ENCODE measurements at regions not wholly inside any gene's neighbourhood (a gene's known extent, or its start where the extent isn't known, plus 50 kb on each side); places are given as distances from the start of the nearest gene placed in this dataset.

DNA sequence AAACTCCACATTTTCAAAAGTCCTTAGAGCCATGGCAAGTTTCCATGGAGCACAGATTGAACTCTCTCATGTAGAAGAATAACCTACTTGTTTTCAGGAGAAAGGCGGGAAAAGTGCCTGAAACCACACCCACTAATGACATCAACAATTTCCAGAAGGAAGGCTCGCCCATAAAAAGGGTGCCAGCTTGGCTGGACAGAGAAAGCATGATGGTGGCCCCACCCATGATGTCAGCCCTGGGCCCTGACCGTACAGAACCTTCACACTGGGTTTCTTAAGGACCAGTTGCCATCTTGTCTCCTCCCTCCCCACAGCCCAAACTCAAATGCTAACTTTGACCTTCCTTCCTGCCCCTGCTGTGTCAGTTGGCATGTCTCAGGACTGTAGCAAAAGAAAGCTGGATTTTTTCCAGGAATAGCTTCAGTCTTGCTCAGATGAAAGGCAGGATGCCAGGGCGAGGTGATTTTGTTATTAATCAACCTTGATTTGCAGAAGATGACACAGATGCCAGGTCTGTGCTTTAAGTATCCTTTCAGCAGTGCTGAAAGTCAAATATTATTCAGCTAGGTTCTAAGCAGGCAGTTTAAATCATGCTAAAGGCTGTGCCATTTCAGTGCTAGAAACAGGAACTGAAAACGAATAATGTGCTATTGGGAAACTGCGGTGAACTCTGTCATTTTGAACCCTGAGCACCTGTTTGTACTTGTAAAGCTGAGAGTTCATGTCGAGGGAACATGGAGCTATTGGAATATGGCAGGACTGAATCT, 89.5 kb upstream of the RFC3 start:
- peak overlapping the region; percentile 73 for H3K27ac ChIP-seq
- POLR2A ChIA-PET (ENCODE audit: low non-redundant PET), result interaction anchor here (0.6 kb wide), 1 partner anchor 186 kb away, joined by 3 read pairs; no protein-coding TSS in a partner anchor
- DNase-seq (ENCODE audit: low spot score), result peak; percentile 20
- TF ChIP-seq, protein P1, sequence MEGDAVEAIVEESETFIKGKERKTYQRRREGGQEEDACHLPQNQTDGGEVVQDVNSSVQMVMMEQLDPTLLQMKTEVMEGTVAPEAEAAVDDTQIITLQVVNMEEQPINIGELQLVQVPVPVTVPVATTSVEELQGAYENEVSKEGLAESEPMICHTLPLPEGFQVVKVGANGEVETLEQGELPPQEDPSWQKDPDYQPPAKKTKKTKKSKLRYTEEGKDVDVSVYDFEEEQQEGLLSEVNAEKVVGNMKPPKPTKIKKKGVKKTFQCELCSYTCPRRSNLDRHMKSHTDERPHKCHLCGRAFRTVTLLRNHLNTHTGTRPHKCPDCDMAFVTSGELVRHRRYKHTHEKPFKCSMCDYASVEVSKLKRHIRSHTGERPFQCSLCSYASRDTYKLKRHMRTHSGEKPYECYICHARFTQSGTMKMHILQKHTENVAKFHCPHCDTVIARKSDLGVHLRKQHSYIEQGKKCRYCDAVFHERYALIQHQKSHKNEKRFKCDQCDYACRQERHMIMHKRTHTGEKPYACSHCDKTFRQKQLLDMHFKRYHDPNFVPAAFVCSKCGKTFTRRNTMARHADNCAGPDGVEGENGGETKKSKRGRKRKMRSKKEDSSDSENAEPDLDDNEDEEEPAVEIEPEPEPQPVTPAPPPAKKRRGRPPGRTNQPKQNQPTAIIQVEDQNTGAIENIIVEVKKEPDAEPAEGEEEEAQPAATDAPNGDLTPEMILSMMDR (conservative IDR thresholded peaks at IDR 0.05; ENCODE audit: low read depth), result no peak
- CTCF ChIA-PET, result no interaction called here

DNA sequence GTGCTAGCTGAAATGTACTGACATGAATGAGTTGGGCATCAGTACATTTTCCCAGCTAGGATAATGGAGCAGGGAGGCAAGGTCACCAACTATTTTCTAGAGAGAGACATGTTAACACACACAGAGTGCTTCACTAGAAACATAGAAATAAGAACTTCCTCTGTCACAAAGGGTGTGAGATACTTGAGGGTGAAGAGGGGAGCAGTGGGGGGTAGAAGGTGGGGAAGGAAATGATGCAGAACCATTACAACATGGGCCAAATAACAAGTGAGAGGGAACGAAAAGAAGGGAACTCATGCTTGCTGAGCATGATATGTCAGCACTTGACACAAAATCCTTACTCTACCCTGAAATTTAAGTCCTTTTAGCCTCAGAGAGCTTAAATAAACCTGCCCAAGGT, 87.8 kb upstream of the RFC3 start:
- no peak for DNase-seq (ENCODE audit: low spot score)
- ChIA-PET POLR2A (ENCODE audit: low non-redundant PET) (no interaction called here), CTCF (no interaction called here)
- TF ChIP-seq, protein P1 (conservative IDR thresholded peaks at IDR 0.05; ENCODE audit: low read depth), result no peak
- no peak overlapping the region for H3K27ac ChIP-seq

DNA sequence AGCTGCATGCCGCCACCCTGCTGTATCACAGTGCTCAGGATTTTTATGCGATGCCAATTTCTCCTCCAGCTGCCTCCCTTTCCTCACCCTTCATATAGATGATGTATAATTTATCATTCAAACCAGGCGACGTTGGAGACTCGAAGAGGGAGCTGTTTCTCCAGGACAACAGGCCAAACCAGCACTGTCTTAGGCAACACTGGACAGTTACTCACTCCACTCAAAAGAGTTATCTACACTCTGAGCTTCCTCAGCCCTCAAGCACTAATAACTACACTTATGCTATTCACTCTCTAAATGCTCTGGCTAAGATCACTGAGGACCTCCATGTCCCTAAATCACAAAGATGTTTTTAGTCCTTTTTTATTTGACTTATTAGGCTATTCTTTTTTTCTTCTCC, 87.3 kb upstream of the RFC3 start:
- POLR2A ChIA-PET (ENCODE audit: low non-redundant PET), result no interaction called here
- no peak for DNase-seq (ENCODE audit: low spot score)
- H3K27ac ChIP-seq, result no peak overlapping the region
- CTCF ChIA-PET, result interaction anchor here (0.7 kb wide), 1 partner anchor 247 kb away, joined by 3 read pairs; no protein-coding TSS in a partner anchor
- TF ChIP-seq, protein P1 (conservative IDR thresholded peaks at IDR 0.05; ENCODE audit: low read depth), result no peak

DNA sequence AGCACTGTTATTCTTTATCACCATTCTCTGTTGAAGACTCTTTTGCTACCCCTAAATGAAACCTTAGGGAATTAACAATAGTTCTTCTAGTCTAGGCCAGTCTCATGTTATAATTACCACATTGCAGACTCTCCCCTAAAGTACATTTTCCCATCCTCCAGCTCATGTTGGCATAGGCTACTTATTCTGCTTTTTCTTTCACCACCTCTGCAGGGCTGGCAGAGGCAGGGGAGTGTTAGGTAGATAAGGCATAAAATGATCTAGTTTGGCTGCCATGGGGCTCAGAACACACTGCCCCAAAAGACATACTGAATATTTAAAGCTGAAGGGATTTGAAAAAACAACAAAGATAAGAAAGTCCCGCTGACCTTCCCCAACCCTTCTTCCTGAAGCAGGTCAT, 82.7 kb upstream of the RFC3 start:
- H3K27ac ChIP-seq, result no peak overlapping the region
- TF ChIP-seq, protein P1 (conservative IDR thresholded peaks at IDR 0.05; ENCODE audit: low read depth), result no peak
- ChIA-PET POLR2A (ENCODE audit: low non-redundant PET) (no interaction called here), CTCF (interaction anchor here (0.7 to 1.3 kb wide), 2 partner anchors 11 to 26 kb away, joined by 4 read pairs; no protein-coding TSS in a partner anchor)
- DNase-seq (ENCODE audit: low spot score), result no peak

DNA sequence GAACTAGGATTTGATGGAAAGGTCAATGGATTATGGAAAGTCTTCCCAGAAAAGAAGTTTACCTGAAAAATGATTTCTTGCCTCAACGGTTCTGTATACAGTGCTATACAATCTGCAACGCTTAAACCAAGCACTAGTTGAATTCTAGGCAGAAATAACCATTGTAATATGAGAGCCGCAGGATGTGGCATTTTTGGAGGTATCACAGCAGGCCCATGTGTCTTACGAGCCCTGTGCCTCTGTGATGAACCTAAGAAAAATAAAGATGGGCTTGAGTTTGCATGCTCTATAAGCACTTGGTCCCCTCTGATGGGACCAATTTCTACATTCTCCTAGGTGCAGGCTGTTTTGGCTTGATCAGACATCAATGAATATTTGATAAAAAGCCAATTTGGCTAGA, 78.7 kb upstream of the RFC3 start:
- POLR2A ChIA-PET (ENCODE audit: low non-redundant PET), result no interaction called here
- CTCF ChIA-PET, result interaction anchor here (0.6 kb wide), 2 partner anchors 9 to 906 kb away, joined by 3 read pairs; no protein-coding TSS in a partner anchor
- TF ChIP-seq, protein P1 (conservative IDR thresholded peaks at IDR 0.05; ENCODE audit: low read depth), result no peak
- H3K27ac ChIP-seq, result no peak overlapping the region
- DNase-seq (ENCODE audit: low spot score), result no peak

DNA sequence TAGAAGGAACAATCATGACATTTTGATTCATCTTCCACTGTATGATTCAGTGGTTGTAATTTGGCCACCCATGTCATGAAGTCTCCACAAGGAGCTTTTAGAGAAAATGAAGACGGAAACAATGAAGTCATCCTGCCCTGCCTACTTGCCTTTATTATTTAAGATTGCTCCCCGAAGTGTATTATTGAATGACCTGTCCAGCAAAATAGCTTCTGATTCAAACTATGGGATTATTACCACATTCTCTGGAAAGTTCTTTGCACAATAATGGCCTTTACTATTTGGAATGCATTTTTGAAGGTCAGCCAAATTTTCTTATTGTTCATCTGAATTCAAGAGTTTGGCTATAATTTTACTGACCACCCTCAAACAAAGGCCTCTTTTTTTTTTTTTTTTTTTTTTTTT, 77.8 kb upstream of the RFC3 start:
- ChIA-PET CTCF (interaction anchor here (0.6 kb wide), 1 partner anchor 8 kb away, joined by 3 read pairs; no protein-coding TSS in a partner anchor), POLR2A (ENCODE audit: low non-redundant PET) (no interaction called here)
- TF ChIP-seq, protein P1 (conservative IDR thresholded peaks at IDR 0.05; ENCODE audit: low read depth), result no peak
- DNase-seq (ENCODE audit: low spot score), result no peak
- H3K27ac ChIP-seq, result no peak overlapping the region
